ENCODE measurements at regions not wholly inside any gene's neighbourhood (a gene's known extent, or its start where the extent isn't known, plus 50 kb on each side); places are given as distances from the start of the nearest gene placed in this dataset.
"Not testable (repeated sequence)": the region's sequence is repeated elsewhere in the genome, so short reads cannot be mapped to it uniquely, and the experiment has no call there.

- DNase-seq, result no peak
These were observed 1050.5 kb downstream of the ROBO2 start for GRCh38 chr3:78090382-78090781.

DNA sequence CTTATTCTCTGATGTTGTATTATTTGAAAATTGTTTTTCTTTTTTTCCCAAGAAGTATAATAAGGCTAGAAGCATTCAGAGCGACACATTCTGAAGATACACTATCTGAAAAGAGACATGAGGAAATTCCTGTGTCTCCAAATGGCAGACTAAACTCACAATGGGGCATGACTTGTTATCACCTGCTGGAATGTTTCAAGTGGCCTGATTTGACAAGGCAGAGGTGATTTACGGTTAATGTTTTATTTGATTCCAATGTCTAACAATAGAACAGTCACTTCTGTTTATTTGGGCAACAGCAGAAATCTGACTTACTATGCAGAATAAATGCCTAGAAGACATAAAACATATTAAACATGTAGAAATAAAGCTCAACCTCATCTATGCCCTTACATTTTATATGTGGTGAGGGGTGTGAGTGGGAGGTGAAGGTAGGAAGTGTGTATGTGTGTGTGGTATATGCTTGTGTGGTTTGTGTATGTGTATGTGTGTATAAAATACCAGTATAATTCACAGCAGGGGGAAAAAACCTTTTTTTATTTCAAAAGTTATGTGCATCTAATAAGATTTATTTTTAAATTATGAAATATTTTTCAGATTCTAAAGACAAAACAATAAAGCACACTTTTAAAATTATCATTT, 1051.7 kb downstream of the ROBO2 start:
- no peak for DNase-seq

DNA sequence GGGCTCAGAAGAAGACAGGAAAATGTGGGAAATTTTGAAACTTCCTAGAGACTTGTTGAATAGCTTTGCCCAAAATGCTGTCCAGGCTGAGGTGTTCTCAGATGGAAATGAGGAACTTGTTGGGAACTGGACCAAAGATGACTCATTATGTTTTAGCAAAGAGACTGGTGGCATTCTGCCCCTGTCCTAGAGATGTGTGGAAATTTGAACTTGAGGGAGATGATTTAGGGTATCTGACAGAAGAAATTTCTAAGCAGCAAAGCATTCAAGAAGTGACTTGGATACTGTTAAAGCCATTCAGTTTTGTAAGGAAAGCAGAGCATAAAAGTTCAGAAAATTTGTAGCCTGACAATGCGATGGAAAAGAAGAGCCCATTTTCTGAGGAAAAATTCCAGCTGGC, 1052.7 kb downstream of the ROBO2 start:
- DNase-seq, result peak; percentile 55

GRCh38 chr3:78096488-78097255, 1056.8 kb downstream of the ROBO2 start:
- DNase-seq, result peak; percentile 29

- no peak for DNase-seq
These were observed 1058.5 kb downstream of the ROBO2 start for GRCh38 chr3:78098367-78098766.

DNA sequence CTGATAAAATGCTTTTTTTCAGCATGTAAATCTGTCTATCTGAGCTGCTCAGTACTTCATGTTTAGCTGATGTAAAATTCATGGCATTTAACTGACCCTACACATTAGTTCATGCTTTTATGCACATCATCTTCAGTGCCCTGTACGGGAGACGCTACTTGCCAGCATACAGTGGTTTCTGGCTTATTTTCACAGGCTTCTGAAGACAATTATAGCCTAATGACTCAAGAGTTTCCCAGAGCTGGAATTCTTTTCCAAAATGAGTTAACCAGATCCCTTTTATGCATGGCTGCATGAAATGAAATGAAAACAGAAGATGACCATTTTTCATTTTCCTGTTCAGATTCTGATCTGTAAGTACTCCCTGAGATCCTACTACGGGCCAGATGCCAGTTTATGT, 1061.5 kb downstream of the ROBO2 start:
- DNase-seq, result peak; percentile 90

- DNase-seq, result not testable (repeated sequence)
These were observed 1068.5 kb downstream of the ROBO2 start for GRCh38 chr3:78108269-78108961.

DNA sequence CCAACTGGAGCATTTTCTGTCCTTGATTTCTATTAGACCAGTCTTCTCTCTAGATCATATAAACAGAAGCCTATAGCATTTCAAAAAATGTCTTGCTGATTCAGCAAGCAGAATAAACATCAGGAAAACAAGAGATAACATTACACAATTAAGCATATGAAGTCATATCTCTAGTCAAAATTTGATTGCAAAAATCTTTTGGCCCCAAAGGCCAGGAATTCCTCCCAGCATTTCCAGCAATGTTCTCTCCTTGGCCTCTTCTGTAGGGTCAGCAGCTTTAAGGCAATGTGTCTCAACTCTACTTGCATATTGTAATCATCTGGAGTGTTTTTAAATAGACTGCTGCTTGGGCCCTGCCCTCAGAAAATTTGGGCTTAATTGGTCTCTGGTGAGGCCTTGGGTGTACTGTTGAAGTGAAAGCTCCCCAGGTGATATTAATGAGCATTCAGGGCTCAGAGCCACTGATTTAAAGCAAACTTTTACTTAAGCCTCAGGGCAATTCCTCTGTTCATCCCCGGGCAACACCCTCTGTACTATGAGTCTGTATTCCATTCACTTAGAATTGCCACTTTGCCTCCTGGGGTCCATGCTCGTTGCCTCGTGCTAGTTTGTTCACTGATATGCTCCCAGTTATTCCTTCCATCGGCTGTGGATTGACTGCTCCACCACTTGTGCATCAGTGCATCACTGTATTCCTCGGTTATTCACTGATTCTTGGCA, 1072.6 kb downstream of the ROBO2 start:
- DNase-seq, result no peak

GRCh38 chr3:78115983-78116382, 1076.1 kb downstream of the ROBO2 start:
- no peak for DNase-seq

DNA sequence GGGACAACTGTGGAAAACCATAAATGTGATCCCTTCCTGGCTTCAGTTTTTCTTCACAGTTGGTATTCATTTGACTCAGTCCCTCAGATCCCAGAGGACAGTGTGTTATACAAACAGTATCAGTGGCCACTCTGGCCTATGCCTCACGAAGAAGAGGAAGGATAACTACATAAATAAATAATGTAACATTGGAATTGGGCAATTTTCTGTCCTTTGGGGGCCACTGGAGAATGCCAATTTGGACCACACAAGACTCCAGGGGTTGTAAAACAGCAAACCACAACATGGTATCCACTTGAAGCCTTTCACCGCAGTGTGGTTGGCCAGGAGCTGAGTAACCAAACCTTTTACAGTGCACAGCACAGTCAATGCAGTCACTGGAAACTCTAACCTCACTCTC, 1077.0 kb downstream of the ROBO2 start:
- peak; percentile 73 for DNase-seq

DNA sequence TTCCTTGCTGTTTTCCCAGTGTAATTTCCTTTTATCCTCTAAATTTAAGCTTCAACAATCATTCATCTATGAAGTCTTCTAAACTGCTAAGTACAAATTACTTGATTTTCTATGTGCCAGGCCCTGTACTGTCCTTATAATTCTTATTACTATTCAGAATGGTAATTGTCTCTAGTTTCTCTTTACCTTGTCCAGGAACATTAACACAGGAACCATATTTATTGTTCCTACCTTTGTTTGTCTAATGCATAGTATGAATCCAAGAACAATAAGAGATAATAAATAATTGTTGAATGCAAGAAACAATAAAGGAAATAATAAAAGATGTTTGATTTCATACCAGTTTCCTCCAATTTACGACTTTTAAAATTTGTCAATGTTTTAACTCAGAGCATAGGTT, 1083.2 kb downstream of the ROBO2 start:
- no peak for DNase-seq

GRCh38 chr3:78129707-78130106, 1089.8 kb downstream of the ROBO2 start:
- DNase-seq, result peak; percentile 19

DNA sequence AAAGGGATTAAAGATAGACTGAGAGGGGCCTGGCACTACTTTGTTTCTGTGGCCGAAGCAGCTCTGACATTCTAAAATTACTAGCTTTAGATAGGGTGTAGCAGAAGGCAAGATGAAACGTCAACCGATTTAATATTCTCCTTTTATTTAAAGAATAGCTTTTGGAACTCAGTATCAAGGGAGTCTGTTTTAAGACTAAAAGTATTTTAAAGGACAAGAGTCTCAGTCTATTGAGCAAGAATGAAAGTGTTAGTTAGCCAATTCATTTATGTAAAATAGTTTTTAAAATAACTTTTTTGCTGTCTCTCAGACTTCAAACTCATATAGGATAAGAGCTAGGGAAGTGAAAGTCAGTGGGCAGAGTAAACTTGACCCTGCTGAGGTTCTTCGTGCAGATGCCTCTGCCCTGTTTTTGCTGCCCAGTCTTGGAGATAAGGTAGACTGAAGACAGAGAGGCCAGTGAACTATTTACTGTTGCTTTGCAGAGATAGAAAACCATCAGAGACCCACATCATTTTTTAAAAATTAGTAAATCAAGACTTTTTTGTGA, 1090.9 kb downstream of the ROBO2 start:
- no peak for DNase-seq

GRCh38 chr3:78134496-78134895, 1094.6 kb downstream of the ROBO2 start:
- DNase-seq, result no peak

DNA sequence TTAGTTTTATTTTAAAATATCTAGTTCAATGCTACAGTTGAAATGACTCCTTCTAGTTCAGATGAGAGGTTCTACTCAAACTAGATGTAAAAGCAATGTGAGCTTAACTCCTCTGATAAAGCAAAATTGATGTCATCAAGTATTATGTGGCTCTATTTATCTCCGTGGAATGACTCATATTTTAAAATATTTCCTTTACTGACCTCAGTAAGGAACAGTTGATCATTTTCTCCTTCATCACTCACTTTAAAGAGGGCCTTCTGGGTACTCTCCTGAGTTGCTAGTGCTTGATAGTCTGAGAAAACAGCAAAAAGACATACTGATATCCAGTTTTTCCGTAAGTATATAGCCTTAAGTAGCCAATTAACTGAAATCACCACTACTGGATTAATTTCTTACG, 1099.3 kb downstream of the ROBO2 start:
- peak; percentile 72 for DNase-seq

GRCh38 chr3:78140274-78140673, 1100.4 kb downstream of the ROBO2 start:
- DNase-seq, result no peak

GRCh38 chr3:78140866-78141265, 1101.0 kb downstream of the ROBO2 start:
- no peak for DNase-seq

GRCh38 chr3:78141269-78141668, 1101.4 kb downstream of the ROBO2 start:
- DNase-seq, result peak; percentile 26

DNA sequence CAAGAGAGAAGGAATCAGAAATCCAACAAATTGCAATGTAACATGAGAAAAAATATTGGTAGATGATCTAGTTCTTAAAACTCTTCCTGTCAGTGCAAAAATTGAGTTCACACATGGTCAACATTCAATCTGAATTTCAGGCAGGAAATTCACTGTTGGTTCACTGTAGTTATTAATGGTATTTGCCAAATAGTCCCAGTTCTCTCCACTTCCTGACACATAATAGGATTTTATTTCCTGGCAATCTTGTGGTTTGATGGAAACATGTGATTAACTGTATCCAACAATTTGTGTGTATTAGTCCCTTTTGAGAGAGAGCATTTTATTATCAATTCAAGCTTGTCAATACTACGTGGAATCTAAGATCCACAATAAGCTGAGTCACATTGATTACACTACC, 1103.1 kb downstream of the ROBO2 start:
- peak; percentile 41 for DNase-seq

GRCh38 chr3:78148986-78149717, 1109.3 kb downstream of the ROBO2 start:
- DNase-seq, result no peak

DNA sequence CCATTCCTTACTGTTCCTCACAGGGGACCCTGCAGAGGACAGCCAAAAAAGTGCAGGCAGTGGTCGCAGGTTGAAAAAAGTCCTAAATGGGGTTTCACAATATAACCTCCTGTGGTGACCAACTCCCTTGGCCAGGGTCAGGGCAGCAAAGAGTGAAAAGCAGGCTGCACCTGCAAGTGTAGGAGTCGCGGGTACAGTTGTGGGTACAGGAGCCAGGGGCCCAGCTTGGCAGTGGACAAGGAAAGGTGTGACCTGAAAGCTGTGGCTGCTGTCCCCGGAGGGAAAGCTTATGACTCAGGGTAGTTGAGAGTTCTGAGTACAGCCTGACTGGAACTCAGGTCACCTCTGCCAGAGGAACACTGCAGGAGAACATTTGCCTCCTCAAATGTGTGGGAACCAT, 1114.1 kb downstream of the ROBO2 start:
- no peak for DNase-seq

DNA sequence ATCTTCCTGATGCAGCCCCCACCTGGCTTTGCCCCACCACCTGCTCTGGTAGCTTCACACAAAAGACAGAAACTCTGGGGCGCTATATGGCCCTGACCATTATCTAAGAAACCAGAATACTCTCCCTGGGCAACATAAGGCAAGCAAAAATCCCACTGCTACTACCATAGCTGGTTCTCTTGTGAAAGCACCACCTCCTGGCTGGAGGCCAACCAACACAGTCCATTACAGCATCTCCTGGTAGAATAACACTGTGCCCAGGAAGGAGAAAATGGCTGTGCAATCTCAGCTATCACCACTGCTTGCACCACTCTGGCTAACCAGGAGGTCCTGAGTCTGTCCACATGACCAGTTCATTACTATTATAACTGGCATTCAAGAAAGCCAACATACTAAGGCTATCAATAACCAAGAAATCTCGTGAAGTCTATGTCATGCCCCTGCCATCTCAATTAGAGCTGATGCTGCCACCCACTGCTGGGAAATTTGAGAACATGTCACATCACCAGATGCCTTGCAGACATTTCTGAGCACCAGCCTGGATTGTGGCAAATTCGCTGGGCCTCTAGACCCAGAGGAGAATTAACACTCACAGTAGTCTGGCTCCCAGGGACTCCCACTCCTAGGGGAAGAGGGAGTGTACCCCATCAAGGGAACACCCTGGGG, 1114.8 kb downstream of the ROBO2 start:
- DNase-seq, result no peak

Data from fibroblast of upper back skin (primary cell).